ENCODE measurements at regions not wholly inside any gene's neighbourhood (a gene's known extent, or its start where the extent isn't known, plus 50 kb on each side); places are given as distances from the start of the nearest gene placed in this dataset.

GRCh38 chr1:4224684-4225467 lies 324.8 kb upstream of the C1orf174 start (continued):
- TF ChIP-seq, protein P1, sequence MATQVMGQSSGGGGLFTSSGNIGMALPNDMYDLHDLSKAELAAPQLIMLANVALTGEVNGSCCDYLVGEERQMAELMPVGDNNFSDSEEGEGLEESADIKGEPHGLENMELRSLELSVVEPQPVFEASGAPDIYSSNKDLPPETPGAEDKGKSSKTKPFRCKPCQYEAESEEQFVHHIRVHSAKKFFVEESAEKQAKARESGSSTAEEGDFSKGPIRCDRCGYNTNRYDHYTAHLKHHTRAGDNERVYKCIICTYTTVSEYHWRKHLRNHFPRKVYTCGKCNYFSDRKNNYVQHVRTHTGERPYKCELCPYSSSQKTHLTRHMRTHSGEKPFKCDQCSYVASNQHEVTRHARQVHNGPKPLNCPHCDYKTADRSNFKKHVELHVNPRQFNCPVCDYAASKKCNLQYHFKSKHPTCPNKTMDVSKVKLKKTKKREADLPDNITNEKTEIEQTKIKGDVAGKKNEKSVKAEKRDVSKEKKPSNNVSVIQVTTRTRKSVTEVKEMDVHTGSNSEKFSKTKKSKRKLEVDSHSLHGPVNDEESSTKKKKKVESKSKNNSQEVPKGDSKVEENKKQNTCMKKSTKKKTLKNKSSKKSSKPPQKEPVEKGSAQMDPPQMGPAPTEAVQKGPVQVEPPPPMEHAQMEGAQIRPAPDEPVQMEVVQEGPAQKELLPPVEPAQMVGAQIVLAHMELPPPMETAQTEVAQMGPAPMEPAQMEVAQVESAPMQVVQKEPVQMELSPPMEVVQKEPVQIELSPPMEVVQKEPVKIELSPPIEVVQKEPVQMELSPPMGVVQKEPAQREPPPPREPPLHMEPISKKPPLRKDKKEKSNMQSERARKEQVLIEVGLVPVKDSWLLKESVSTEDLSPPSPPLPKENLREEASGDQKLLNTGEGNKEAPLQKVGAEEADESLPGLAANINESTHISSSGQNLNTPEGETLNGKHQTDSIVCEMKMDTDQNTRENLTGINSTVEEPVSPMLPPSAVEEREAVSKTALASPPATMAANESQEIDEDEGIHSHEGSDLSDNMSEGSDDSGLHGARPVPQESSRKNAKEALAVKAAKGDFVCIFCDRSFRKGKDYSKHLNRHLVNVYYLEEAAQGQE (IDR thresholded peaks at IDR 0.05) = no peak
- TF ChIP-seq YY1 (IDR thresholded peaks at IDR 0.05) (no peak), FOXA1 (IDR thresholded peaks at IDR 0.05) (no peak), FOXA2 (IDR thresholded peaks at IDR 0.05) (no peak), GABPA (IDR thresholded peaks at IDR 0.05 in 1 of 2, conservative IDR thresholded peaks at IDR 0.05 in 1 of 2) (no peak), EGR1 (IDR thresholded peaks at IDR 0.05; ENCODE audit: low read depth in 2 of 2) (no peak), HNF4A (conservative IDR thresholded peaks at IDR 0.05) (no peak)

DNA sequence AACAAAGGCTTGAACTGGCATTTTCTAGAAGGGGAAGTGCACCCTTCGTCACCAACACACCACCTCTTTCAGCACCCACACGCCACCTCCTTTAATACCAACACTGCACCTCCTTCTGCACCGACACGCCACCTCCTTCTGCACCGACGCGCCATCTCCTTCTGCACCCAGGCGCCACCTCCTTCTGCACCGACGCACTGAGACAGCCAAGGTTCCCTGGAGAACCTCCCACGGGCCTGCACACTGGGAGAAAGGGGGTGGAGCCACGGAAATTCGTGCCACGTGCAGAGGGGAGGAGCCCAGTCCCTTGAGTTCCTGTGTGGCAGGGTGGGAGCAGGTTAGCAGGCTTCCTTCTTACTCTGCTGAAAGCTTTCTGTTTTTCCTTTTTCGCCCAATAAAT lies 327.9 kb upstream of the C1orf174 start:
- no peak overlapping the region for H3K4me3 ChIP-seq (ENCODE audit: low read depth in 1 of 3, low read length in 3 of 3)
- H3K9me3 ChIP-seq (ENCODE audit: control insufficient read depth in 4 of 4, low read length in 3 of 4) = no peaks in the 10 kb centered on the region
- no peak for DNase-seq (ENCODE audit: low spot score)
- 75% methylated on average over 15 of the region's 15 CpGs for WGBS
- peaks cover 0 to 4% (median 0%) of the 10 kb centered on the region in 4 donors for H3K27me3 ChIP-seq (ENCODE audit: control insufficient read depth in 4 of 4, insufficient read depth in 4 of 4, low read length in 3 of 4)
- H3K4me1 ChIP-seq (ENCODE audit: control insufficient read depth in 4 of 4, insufficient read depth in 4 of 4, low read length in 3 of 4) = no peaks in the 10 kb centered on the region
- TF ChIP-seq SP1 (IDR thresholded peaks at IDR 0.05) (no peak), EGR1 (IDR thresholded peaks at IDR 0.05; ENCODE audit: low read depth in 2 of 2) (no peak), ZBTB33 (IDR thresholded peaks at IDR 0.05) (no peak), RAD21 (IDR thresholded peaks at IDR 0.05) (no peak), HNF4A (conservative IDR thresholded peaks at IDR 0.05) (no peak), JUND (IDR thresholded peaks at IDR 0.05) (no peak), ATF3 (IDR thresholded peaks at IDR 0.05) (no peak), GABPA (IDR thresholded peaks at IDR 0.05 in 1 of 2, conservative IDR thresholded peaks at IDR 0.05 in 1 of 2) (no peak), RXRA (IDR thresholded peaks at IDR 0.05) (no peak), YY1 (IDR thresholded peaks at IDR 0.05) (no peak), CTCF (IDR thresholded peaks at IDR 0.05; ENCODE audit: low read depth, low read length, missing input control) (no peak), NR2F2 (IDR thresholded peaks at IDR 0.05) (no peak), HNF4G (IDR thresholded peaks at IDR 0.05) (no peak), FOXA1 (IDR thresholded peaks at IDR 0.05) (no peak), TAF1 (conservative IDR thresholded peaks at IDR 0.05) (no peak), FOXA2 (IDR thresholded peaks at IDR 0.05) (no peak)
- TF ChIP-seq, protein P2, sequence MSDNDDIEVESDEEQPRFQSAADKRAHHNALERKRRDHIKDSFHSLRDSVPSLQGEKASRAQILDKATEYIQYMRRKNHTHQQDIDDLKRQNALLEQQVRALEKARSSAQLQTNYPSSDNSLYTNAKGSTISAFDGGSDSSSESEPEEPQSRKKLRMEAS (IDR thresholded peaks at IDR 0.05) = no peak
- TF ChIP-seq, protein P1 (IDR thresholded peaks at IDR 0.05) = no peak
- no peak overlapping the region for H3K9ac ChIP-seq (ENCODE audit: low read depth in 1 of 2, low read length in 2 of 2)
- H3K36me3 ChIP-seq (ENCODE audit: control insufficient read depth in 4 of 4, insufficient read depth in 3 of 4, low read depth in 1 of 4, low read length in 3 of 4) = no peaks in the 10 kb centered on the region
- no peak overlapping the region for H3K27ac ChIP-seq (ENCODE audit: low read depth in 1 of 2, low read length in 2 of 2)
